Activated naive CD8-positive, alpha-beta T cell treated with anti-CD3 and anti-CD28 coated beads, Interleukin-2, amount 50 U/mL, for 16 hours (primary cell): ENCODE measurements at regions not wholly inside any gene's neighbourhood (a gene's known extent, or its start where the extent isn't known, plus 50 kb on each side); places are given as distances from the start of the nearest gene placed in this dataset.
"Not testable (repeated sequence)": the region's sequence is repeated elsewhere in the genome, so short reads cannot be mapped to it uniquely, and the experiment has no call there.

Source experiments
- DNase-seq: peaks from one replicate; pipeline ENCODE4 v3.0.0-alpha.2; 2020; ENCODE audit warnings: low read depth, low spot score

GRCh38 chr9:113664181-113664875, 200.8 kb downstream of the RGS3 start:
- DNase-seq: no peak

GRCh38 chr9:113665064-113665463, 201.5 kb downstream of the RGS3 start:
- no peak for DNase-seq

- DNase-seq: no peak
These were observed 202.2 kb downstream of the RGS3 start for GRCh38 chr9:113665756-113666155.

GRCh38 chr9:113668061-113668460, 204.5 kb downstream of the RGS3 start:
- DNase-seq: no peak

GRCh38 chr9:113669522-113670115, 206.1 kb downstream of the RGS3 start:
- no peak for DNase-seq

- no peak for DNase-seq
These were observed 202.4 kb upstream of the ZNF618 start for GRCh38 chr9:113673726-113674125.

GRCh38 chr9:113674436-113674835, 201.7 kb upstream of the ZNF618 start:
- DNase-seq: no peak

- DNase-seq: no peak
These were observed 200.6 kb upstream of the ZNF618 start for GRCh38 chr9:113675475-113675941.

- no peak for DNase-seq
These were observed 199.1 kb upstream of the ZNF618 start for GRCh38 chr9:113677057-113677456.

- DNase-seq: no peak
These were observed 198.5 kb upstream of the ZNF618 start for GRCh38 chr9:113677569-113677968.

- no peak for DNase-seq
These were observed 197.8 kb upstream of the ZNF618 start for GRCh38 chr9:113678119-113678858.

GRCh38 chr9:113678859-113679256, 197.3 kb upstream of the ZNF618 start:
- DNase-seq: no peak

- no peak for DNase-seq
These were observed 193.8 kb upstream of the ZNF618 start for GRCh38 chr9:113682297-113682771.

GRCh38 chr9:113685636-113686035, 190.5 kb upstream of the ZNF618 start:
- not testable (repeated sequence) for DNase-seq

- no peak for DNase-seq
These were observed 188.9 kb upstream of the ZNF618 start for GRCh38 chr9:113687107-113687679.

- DNase-seq: no peak
These were observed 188.3 kb upstream of the ZNF618 start for GRCh38 chr9:113687680-113688371.

GRCh38 chr9:113690055-113690740, 185.9 kb upstream of the ZNF618 start:
- DNase-seq: no peak

- no peak for DNase-seq
These were observed 183.9 kb upstream of the ZNF618 start for GRCh38 chr9:113692256-113692655.

GRCh38 chr9:113694912-113695311, 181.2 kb upstream of the ZNF618 start:
- DNase-seq: no peak

GRCh38 chr9:113695440-113695851, 180.7 kb upstream of the ZNF618 start:
- no peak for DNase-seq

- DNase-seq: no peak
These were observed 180.2 kb upstream of the ZNF618 start for GRCh38 chr9:113695901-113696300.
